ENCODE measurements at regions not wholly inside any gene's neighbourhood (a gene's known extent, or its start where the extent isn't known, plus 50 kb on each side); places are given as distances from the start of the nearest gene placed in this dataset.

DNA sequence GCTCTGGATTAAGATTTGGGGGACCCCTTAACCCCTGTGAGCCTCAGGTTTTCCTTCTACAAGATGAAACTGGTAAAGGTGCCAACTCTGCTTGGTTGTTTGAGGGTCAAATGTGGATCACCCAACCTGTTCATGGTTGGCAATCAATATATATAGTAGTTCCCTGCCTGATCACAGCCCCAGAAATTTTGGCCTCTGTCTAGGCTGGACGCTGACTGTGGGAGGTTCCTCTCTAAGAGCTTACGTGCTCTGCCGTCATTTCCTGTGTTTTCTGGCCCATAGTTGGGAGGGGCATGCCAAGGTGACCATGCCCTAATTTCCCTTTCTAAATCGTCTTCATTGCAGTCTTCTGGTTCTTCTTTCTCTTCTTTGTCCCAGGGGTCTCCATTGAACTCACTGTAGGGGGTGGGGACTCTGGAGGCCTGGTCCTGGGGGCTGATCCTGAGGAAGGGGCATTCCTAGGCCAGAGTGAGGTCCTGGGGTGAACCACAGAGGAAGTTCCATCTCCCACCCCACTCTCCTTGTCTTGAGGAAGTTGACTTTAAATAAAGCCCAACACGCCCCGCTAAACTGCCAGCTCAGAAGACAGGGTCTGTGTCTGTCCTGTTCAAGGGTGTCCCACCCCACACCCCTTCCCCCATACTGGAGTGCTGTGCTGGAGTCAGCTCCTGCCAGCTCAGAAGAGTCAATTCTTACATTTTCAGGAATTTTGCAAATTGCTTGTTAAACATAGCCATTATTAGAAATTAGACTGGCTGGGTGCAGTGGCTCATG, 98.9 kb upstream of the SDK1 start:
- TF ChIP-seq, protein P1, sequence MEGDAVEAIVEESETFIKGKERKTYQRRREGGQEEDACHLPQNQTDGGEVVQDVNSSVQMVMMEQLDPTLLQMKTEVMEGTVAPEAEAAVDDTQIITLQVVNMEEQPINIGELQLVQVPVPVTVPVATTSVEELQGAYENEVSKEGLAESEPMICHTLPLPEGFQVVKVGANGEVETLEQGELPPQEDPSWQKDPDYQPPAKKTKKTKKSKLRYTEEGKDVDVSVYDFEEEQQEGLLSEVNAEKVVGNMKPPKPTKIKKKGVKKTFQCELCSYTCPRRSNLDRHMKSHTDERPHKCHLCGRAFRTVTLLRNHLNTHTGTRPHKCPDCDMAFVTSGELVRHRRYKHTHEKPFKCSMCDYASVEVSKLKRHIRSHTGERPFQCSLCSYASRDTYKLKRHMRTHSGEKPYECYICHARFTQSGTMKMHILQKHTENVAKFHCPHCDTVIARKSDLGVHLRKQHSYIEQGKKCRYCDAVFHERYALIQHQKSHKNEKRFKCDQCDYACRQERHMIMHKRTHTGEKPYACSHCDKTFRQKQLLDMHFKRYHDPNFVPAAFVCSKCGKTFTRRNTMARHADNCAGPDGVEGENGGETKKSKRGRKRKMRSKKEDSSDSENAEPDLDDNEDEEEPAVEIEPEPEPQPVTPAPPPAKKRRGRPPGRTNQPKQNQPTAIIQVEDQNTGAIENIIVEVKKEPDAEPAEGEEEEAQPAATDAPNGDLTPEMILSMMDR (IDR thresholded peaks at IDR 0.05; ENCODE audit: insufficient read depth, missing control alignments): no peak
- FAIRE-seq: no peak
- DNase-seq (ENCODE audit: insufficient read length, low spot score): no peak

DNA sequence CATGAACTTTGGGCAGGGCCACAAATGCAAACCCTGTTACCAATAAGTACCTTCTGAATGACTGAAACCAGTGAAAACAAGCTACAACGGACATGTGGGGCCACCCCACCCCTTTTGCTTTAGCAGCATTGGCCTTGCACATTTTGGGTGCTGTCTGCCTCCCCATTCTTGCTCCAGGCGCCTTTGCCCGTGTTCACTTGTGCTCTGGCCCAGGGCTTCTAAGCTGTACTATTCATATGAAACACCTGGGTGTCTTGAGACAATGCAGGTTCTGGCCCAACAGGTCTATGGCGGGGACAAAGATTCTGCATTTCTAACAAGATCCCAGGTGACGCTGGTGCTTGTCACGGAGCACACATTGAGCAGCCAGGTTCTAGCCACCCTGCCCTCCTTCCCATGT, 96.5 kb upstream of the SDK1 start:
- DNase-seq (ENCODE audit: insufficient read length, low spot score) (no peak), FAIRE-seq (no peak)
- TF ChIP-seq, protein P1 (IDR thresholded peaks at IDR 0.05; ENCODE audit: insufficient read depth, missing control alignments): no peak

DNA sequence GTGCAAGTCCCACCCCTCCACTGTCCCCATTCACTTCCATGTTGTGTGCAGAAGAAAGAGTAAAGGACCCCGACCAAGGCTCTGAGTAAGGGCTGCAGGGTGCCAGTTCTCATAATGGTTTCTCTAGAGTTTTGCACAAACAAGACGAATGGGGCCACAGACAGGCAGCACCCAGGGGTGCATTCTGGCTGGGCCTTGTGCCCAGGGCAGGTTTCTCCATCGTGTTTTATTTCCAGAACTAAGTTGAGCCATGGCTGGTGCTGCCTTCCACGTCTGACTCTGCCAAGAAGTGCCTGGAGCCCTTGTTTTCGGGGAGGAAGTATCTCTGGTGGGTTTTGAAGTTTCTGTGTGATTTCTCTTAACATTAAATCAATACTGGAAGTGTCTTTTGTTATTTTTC, 95.0 kb upstream of the SDK1 start:
- DNase-seq (ENCODE audit: insufficient read length, low spot score): no peak
- FAIRE-seq: no peak
- TF ChIP-seq, protein P1 (IDR thresholded peaks at IDR 0.05; ENCODE audit: insufficient read depth, missing control alignments): no peak

DNA sequence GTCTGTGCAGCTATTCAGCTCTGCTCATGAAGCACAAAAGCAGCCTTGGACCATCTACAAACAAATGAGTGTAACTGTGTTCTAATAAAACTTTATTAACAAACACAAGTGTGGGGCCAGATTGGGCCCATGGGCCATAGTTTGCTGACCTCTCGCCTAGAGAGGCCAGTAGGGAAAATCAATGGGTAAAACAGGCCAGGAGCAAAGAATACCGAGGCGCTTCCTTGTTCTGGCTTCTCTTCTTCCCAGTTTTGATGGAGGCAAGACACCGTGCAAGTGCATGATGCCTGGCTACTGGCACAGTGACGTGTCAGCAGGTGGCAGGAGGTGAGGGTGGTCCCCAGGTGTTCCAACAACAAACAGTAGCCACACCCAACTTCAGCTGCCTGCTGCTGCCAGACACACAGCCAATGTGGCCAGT, 94.3 kb upstream of the SDK1 start:
- no peak for DNase-seq (ENCODE audit: insufficient read length, low spot score)
- no peak for FAIRE-seq
- TF ChIP-seq, protein P1 (IDR thresholded peaks at IDR 0.05; ENCODE audit: insufficient read depth, missing control alignments): no peak

DNA sequence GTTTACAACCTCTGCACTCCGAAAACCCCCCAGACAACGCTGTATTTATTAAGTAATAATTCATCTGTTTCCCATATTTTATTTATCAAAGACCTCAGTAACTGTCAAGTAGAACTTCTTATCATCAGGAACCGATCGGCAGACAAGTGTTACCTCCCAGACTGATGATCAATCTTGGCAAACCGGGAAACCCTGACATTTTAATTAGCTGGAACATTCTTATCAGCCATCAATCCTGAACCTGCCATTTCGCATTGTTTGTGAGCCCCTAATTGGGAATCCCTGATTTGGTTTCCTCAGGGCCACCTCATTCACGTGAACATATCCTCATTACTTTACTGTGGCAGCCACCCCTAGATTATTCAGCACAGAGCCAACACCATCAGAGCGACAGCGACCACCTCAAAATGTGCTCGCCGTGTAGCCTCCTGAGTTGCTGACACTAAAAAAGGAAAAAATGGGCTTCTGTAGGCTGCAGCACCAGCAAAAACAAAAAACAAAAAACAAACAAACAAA, 93.6 kb upstream of the SDK1 start:
- DNase-seq (ENCODE audit: insufficient read length, low spot score): no peak
- TF ChIP-seq, protein P1 (IDR thresholded peaks at IDR 0.05; ENCODE audit: insufficient read depth, missing control alignments): no peak
- no peak for FAIRE-seq

DNA sequence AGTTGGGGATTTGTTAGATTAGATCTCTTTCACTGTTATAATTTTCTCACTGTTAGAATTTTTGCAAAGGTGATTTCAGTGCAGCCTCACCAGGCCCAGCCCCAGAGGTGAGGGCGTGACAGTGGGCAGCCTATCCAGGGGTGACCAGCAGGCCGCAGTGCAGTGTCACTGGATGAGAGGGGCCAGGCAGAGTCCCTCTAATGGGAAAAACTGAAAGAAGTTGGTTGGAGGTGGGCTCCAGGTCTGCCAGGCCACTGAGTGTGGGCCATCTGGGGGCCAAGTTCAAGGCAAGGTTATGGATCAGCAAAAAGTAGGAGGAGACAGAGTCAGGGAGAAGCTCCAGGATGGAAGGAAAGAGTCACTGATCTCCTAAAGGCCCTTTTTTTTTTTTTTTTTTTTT, 90.5 kb upstream of the SDK1 start:
- TF ChIP-seq, protein P1 (IDR thresholded peaks at IDR 0.05; ENCODE audit: insufficient read depth, missing control alignments): no peak
- DNase-seq (ENCODE audit: insufficient read length, low spot score): no peak
- FAIRE-seq: no peak

DNA sequence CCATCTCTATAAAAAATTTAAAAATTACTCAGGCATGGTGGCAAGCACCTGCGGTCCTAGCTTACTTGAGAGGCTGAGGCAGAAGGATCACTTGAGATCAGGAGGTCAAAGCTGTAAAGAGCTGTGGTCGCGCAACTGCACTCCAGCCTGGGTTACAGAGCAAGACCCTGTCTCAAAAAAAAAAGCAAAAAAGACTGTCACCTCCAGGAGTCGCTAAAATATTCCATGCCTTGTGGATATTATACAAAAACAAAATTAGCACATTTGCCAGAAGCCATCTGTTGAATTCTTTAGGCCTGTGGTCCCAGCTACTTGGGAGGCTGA, 87.0 kb upstream of the SDK1 start:
- DNase-seq (ENCODE audit: insufficient read length, low spot score) (no peak), FAIRE-seq (no peak)
- TF ChIP-seq, protein P1 (IDR thresholded peaks at IDR 0.05; ENCODE audit: insufficient read depth, missing control alignments): no peak

Data from D721Med (cell line).